Vagina (tissue), 2 donors: ENCODE measurements at regions not wholly inside any gene's neighbourhood (a gene's known extent, or its start where the extent isn't known, plus 50 kb on each side); places are given as distances from the start of the nearest gene placed in this dataset.

Experiments used
- CTCF ChIP-seq, 3 experiments: fragments of 450-650 bp in 2 of 3; fragments of 200-600 bp in 1 of 3; sonication (generic) in 1 of 3; IDR thresholded peaks; one replicate each; pipeline ENCODE4 v1.5.1; 2017 to 2019; ENCODE audit warnings: antibody characterized with exemption in 3 of 3, mild to moderate bottlenecking in 2 of 3, moderate library complexity in 2 of 3
- POLR2AphosphoS5 ChIP-seq, 2 donors: sonication (generic); formaldehyde crosslinking; IDR thresholded peaks; one replicate each; pipeline ENCODE4 v1.9.0; 2017; ENCODE audit warnings: antibody characterized with exemption in 2 of 2, mild to moderate bottlenecking in 2 of 2, low read depth in 1 of 2; ENCODE audit not compliant: insufficient read depth in 1 of 2

GRCh38 chr11:126122863-126123262 is 60.2 kb upstream of the CDON start:
- TF ChIP-seq POLR2AphosphoS5 (IDR thresholded peaks at IDR 0.05; ENCODE audit: insufficient read depth in 1 of 2, low read depth in 1 of 2) (peak; percentile 37 to 76), CTCF (IDR thresholded peaks at IDR 0.05) (no peak)
